ENCODE measurements at regions not wholly inside any gene's neighbourhood (a gene's known extent, or its start where the extent isn't known, plus 50 kb on each side); places are given as distances from the start of the nearest gene placed in this dataset.

DNA sequence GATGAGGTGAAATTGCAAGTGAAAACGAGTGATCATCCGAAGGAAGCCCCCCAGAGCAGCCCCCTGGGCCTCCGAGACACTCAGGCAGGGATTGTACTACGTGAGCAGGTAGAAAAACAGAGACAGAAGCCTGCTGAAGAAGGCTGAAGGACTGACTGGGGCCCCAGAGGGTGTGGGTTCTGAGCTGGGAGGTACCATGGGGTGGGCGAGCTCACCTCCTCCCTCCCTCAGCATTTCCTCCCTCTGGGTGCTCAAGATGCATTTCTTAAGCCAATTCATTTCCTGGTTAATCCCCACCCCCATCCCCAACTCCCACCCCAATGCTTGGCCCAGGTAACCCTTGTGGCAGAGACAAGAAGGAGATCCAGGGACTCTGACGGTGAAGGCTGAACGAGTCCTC, 108.7 kb downstream of the BDH1 start:
- H3K9ac ChIP-seq (ENCODE audit: insufficient read depth, low read length), result no peak overlapping the region
- H3K36me3 ChIP-seq (ENCODE audit: control insufficient read depth, insufficient read depth, low read length), result no peaks in the 10 kb centered on the region
- DNase-seq (ENCODE audit: low read depth in 2 of 2), result no peak
- no peak overlapping the region for H3K4me3 ChIP-seq (replicated peaks in 1 of 4; ENCODE audit: control extremely low read depth in 1 of 4, insufficient read depth in 1 of 4, low read depth in 3 of 4, low read length in 4 of 4)
- H3K27me3 ChIP-seq (ENCODE audit: control insufficient read depth, insufficient read depth, low read length), result peaks cover 12% of the 10 kb centered on the region
- H4K20me1 ChIP-seq (ENCODE audit: control insufficient read depth, extremely low read depth, insufficient read depth, low read length), result no peaks in the 10 kb centered on the region
- H3K9me3 ChIP-seq (ENCODE audit: control insufficient read depth, insufficient read depth, low read depth, low read length), result no peaks in the 10 kb centered on the region
- no peak overlapping the region for H3K4me2 ChIP-seq (ENCODE audit: extremely low read depth, insufficient read depth, low read length)
- TF ChIP-seq, protein P1, sequence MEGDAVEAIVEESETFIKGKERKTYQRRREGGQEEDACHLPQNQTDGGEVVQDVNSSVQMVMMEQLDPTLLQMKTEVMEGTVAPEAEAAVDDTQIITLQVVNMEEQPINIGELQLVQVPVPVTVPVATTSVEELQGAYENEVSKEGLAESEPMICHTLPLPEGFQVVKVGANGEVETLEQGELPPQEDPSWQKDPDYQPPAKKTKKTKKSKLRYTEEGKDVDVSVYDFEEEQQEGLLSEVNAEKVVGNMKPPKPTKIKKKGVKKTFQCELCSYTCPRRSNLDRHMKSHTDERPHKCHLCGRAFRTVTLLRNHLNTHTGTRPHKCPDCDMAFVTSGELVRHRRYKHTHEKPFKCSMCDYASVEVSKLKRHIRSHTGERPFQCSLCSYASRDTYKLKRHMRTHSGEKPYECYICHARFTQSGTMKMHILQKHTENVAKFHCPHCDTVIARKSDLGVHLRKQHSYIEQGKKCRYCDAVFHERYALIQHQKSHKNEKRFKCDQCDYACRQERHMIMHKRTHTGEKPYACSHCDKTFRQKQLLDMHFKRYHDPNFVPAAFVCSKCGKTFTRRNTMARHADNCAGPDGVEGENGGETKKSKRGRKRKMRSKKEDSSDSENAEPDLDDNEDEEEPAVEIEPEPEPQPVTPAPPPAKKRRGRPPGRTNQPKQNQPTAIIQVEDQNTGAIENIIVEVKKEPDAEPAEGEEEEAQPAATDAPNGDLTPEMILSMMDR (conservative IDR thresholded peaks at IDR 0.05 in 1 of 2, IDR thresholded peaks at IDR 0.05 in 1 of 2; ENCODE audit: low read depth in 1 of 2, low read length in 2 of 2), result no peak
- TF ChIP-seq EZH2 (IDR thresholded peaks at IDR 0.05; ENCODE audit: low read length, missing control alignments), result no peak
- no peak overlapping the region for H2AFZ ChIP-seq (ENCODE audit: low read length)
- no peaks in the 10 kb centered on the region for H3K4me1 ChIP-seq (ENCODE audit: control insufficient read depth, extremely low read depth, insufficient read depth, low read length)
- no peak overlapping the region for H3K27ac ChIP-seq (ENCODE audit: insufficient read depth, low read length)
- H3K79me2 ChIP-seq (ENCODE audit: control insufficient read depth, insufficient read depth, low read length), result no peaks in the 10 kb centered on the region

DNA sequence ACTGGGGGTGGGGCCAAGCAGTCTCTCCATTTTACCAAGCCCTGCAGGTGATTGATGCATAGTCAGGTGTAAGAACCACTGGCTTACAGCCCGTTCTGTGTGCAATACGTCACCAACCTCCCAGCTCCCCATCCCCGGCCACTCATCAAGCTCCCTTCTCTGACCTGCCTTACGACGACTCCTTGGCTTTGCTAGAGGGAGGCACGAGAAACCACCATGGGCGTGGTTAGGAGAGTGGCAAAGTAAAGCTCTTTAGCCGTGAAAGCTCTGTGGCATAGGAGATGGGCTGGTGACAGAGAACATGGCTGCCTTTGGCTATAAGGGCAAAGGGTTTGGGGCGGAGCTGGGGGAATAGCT, 109.1 kb downstream of the BDH1 start:
- no peak overlapping the region for H2AFZ ChIP-seq (ENCODE audit: low read length)
- H3K79me2 ChIP-seq (ENCODE audit: control insufficient read depth, insufficient read depth, low read length), result no peaks in the 10 kb centered on the region
- no peak overlapping the region for H3K4me2 ChIP-seq (ENCODE audit: extremely low read depth, insufficient read depth, low read length)
- H3K27ac ChIP-seq (ENCODE audit: insufficient read depth, low read length), result no peak overlapping the region
- H3K27me3 ChIP-seq (ENCODE audit: control insufficient read depth, insufficient read depth, low read length), result peaks cover 15% of the 10 kb centered on the region
- no peaks in the 10 kb centered on the region for H4K20me1 ChIP-seq (ENCODE audit: control insufficient read depth, extremely low read depth, insufficient read depth, low read length)
- H3K36me3 ChIP-seq (ENCODE audit: control insufficient read depth, insufficient read depth, low read length), result no peaks in the 10 kb centered on the region
- H3K9ac ChIP-seq (ENCODE audit: insufficient read depth, low read length), result no peak overlapping the region
- no peak for DNase-seq (ENCODE audit: low read depth in 2 of 2)
- H3K4me1 ChIP-seq (ENCODE audit: control insufficient read depth, extremely low read depth, insufficient read depth, low read length), result no peaks in the 10 kb centered on the region
- no peaks in the 10 kb centered on the region for H3K9me3 ChIP-seq (ENCODE audit: control insufficient read depth, insufficient read depth, low read depth, low read length)
- no peak overlapping the region for H3K4me3 ChIP-seq (replicated peaks in 1 of 4; ENCODE audit: control extremely low read depth in 1 of 4, insufficient read depth in 1 of 4, low read depth in 3 of 4, low read length in 4 of 4)
- no peak for TF ChIP-seq EZH2 (IDR thresholded peaks at IDR 0.05; ENCODE audit: low read length, missing control alignments)
- TF ChIP-seq, protein P1 (conservative IDR thresholded peaks at IDR 0.05 in 1 of 2, IDR thresholded peaks at IDR 0.05 in 1 of 2; ENCODE audit: low read depth in 1 of 2, low read length in 2 of 2), result no peak

- Histone ChIP-seq H4K20me1 (ENCODE audit: control insufficient read depth, extremely low read depth, insufficient read depth, low read length) (no peaks in the 10 kb centered on the region), H3K79me2 (ENCODE audit: control insufficient read depth, insufficient read depth, low read length) (no peaks in the 10 kb centered on the region), H3K9me3 (ENCODE audit: control insufficient read depth, insufficient read depth, low read depth, low read length) (no peaks in the 10 kb centered on the region), H3K27ac (ENCODE audit: insufficient read depth, low read length) (no peak overlapping the region), H3K4me2 (ENCODE audit: extremely low read depth, insufficient read depth, low read length) (no peak overlapping the region), H3K36me3 (ENCODE audit: control insufficient read depth, insufficient read depth, low read length) (no peaks in the 10 kb centered on the region), H3K9ac (ENCODE audit: insufficient read depth, low read length) (no peak overlapping the region), H2AFZ (ENCODE audit: low read length) (no peak overlapping the region), H3K4me3 (replicated peaks in 1 of 4; ENCODE audit: control extremely low read depth in 1 of 4, insufficient read depth in 1 of 4, low read depth in 3 of 4, low read length in 4 of 4) (no peak overlapping the region), H3K27me3 (ENCODE audit: control insufficient read depth, insufficient read depth, low read length) (peaks cover 19% of the 10 kb centered on the region), H3K4me1 (ENCODE audit: control insufficient read depth, extremely low read depth, insufficient read depth, low read length) (no peaks in the 10 kb centered on the region)
- TF ChIP-seq, protein P1 (conservative IDR thresholded peaks at IDR 0.05 in 1 of 2, IDR thresholded peaks at IDR 0.05 in 1 of 2; ENCODE audit: low read depth in 1 of 2, low read length in 2 of 2), result no peak
- TF ChIP-seq EZH2 (IDR thresholded peaks at IDR 0.05; ENCODE audit: low read length, missing control alignments), result no peak
- DNase-seq (ENCODE audit: low read depth in 2 of 2), result no peak
These were observed 109.7 kb downstream of the BDH1 start for GRCh38 chr3:197445896-197446699.

All from fibroblast of lung (primary cell).